Osteoblast (primary cell): ENCODE measurements at regions not wholly inside any gene's neighbourhood (a gene's known extent, or its start where the extent isn't known, plus 50 kb on each side); places are given as distances from the start of the nearest gene placed in this dataset.

Experiments
- DNase-seq: peaks from one replicate; pipeline ENCODE4 v3.0.0; 2011; ENCODE audit warnings: low spot score, mixed read lengths; ENCODE audit not compliant: insufficient read length; ENCODE audit errors: missing footprints
- H2AFZ ChIP-seq: 2 replicates; pipeline ENCODE4 v1.6.0; 2011; ENCODE audit warnings: mild to moderate bottlenecking, low read length
- H3K27ac ChIP-seq: 2 replicates; pipeline ENCODE4 v1.5.1; 2011; ENCODE audit warnings: mild to moderate bottlenecking, low read depth, low read length, moderate library complexity
- H3K27me3 ChIP-seq: 2 replicates; pipeline ENCODE4 v1.6.0; 2012; ENCODE audit warnings: mild to moderate bottlenecking, control low read depth, inconsistent platforms, low read length, moderate library complexity; ENCODE audit not compliant: insufficient read depth
- H3K36me3 ChIP-seq: 2 replicates; pipeline ENCODE4 v1.5.1; 2011; ENCODE audit warnings: mild to moderate bottlenecking, low read length, control low read depth, moderate library complexity; ENCODE audit not compliant: insufficient read depth
- H3K4me1 ChIP-seq: 2 replicates; pipeline ENCODE4 v1.5.1; 2011; ENCODE audit warnings: mild to moderate bottlenecking, low read length, control low read depth, moderate library complexity; ENCODE audit not compliant: insufficient read depth
- H3K4me2 ChIP-seq: 2 replicates; pipeline ENCODE4 v1.6.0; 2011; ENCODE audit warnings: mild to moderate bottlenecking, low read length; ENCODE audit not compliant: insufficient read depth
- H3K4me3 ChIP-seq: fragments of 200-600 bp; sonication (generic); 3 replicates; pipeline ENCODE4 v1.5.1; 2012; ENCODE audit warnings: mild to moderate bottlenecking, low read length, inconsistent platforms; ENCODE audit not compliant: insufficient read depth
- H3K79me2 ChIP-seq: 2 replicates; pipeline ENCODE4 v1.6.0; 2012; ENCODE audit warnings: mild to moderate bottlenecking, low read length, control low read depth, inconsistent platforms; ENCODE audit not compliant: insufficient read depth
- H3K9me3 ChIP-seq: 2 replicates; pipeline ENCODE4 v1.5.1; 2011; ENCODE audit warnings: low read depth, low read length, control low read depth
- H4K20me1 ChIP-seq: 2 replicates; pipeline ENCODE4 v1.6.0; 2012; ENCODE audit warnings: mild to moderate bottlenecking, low read length, control low read depth; ENCODE audit not compliant: insufficient read depth
- CTCF ChIP-seq: IDR thresholded peaks from 2 replicates; pipeline ENCODE4 v1.5.1; 2011; ENCODE audit warnings: mild to moderate bottlenecking, low read depth, low read length, moderate library complexity; ENCODE audit errors: extremely low read depth

GRCh38 chr18:68557183-68557582 is 157.7 kb downstream of the TMX3 start:
- no peak for TF ChIP-seq CTCF
- H3K27ac ChIP-seq, result no peak overlapping the region
- H3K4me3 ChIP-seq, result no peak overlapping the region
- no peaks in the 10 kb centered on the region for H3K79me2 ChIP-seq
- no peak overlapping the region for H3K4me2 ChIP-seq
- H3K27me3 ChIP-seq, result no peaks in the 10 kb centered on the region
- no peaks in the 10 kb centered on the region for H3K9me3 ChIP-seq
- no peaks in the 10 kb centered on the region for H3K4me1 ChIP-seq
- no peak overlapping the region for H2AFZ ChIP-seq
- no peak for DNase-seq
- no peaks in the 10 kb centered on the region for H3K36me3 ChIP-seq
- H4K20me1 ChIP-seq, result no peaks in the 10 kb centered on the region

- Histone ChIP-seq H3K36me3 (no peaks in the 10 kb centered on the region), H3K27ac (no peak overlapping the region), H3K9me3 (no peaks in the 10 kb centered on the region), H2AFZ (peak overlapping the region; percentile 17), H3K4me3 (no peak overlapping the region), H3K4me1 (no peaks in the 10 kb centered on the region), H4K20me1 (no peaks in the 10 kb centered on the region), H3K79me2 (no peaks in the 10 kb centered on the region), H3K27me3 (no peaks in the 10 kb centered on the region), H3K4me2 (no peak overlapping the region)
- DNase-seq, result no peak
- TF ChIP-seq CTCF, result no peak
These were observed 159.0 kb downstream of the TMX3 start for GRCh38 chr18:68555879-68556301.

- H3K4me1 ChIP-seq, result no peaks in the 10 kb centered on the region
- TF ChIP-seq CTCF, result no peak
- no peaks in the 10 kb centered on the region for H3K79me2 ChIP-seq
- H3K9me3 ChIP-seq, result no peaks in the 10 kb centered on the region
- no peak overlapping the region for H3K4me2 ChIP-seq
- H3K36me3 ChIP-seq, result no peaks in the 10 kb centered on the region
- no peak overlapping the region for H3K4me3 ChIP-seq
- no peak overlapping the region for H3K27ac ChIP-seq
- DNase-seq, result peak; percentile 25
- H3K27me3 ChIP-seq, result no peaks in the 10 kb centered on the region
- H4K20me1 ChIP-seq, result no peaks in the 10 kb centered on the region
- no peak overlapping the region for H2AFZ ChIP-seq
These were observed 165.7 kb downstream of the TMX3 start for GRCh38 chr18:68548904-68549870.

GRCh38 chr18:68543344-68543743 is 171.6 kb downstream of the TMX3 start:
- TF ChIP-seq CTCF, result no peak
- Histone ChIP-seq H2AFZ (no peak overlapping the region), H3K9me3 (no peaks in the 10 kb centered on the region), H3K27ac (no peak overlapping the region), H3K4me3 (no peak overlapping the region), H3K36me3 (no peaks in the 10 kb centered on the region), H3K4me2 (no peak overlapping the region), H3K4me1 (no peaks in the 10 kb centered on the region), H3K79me2 (no peaks in the 10 kb centered on the region), H4K20me1 (no peaks in the 10 kb centered on the region), H3K27me3 (no peaks in the 10 kb centered on the region)
- DNase-seq, result no peak
